CD14-positive monocyte (primary cell): ENCODE measurements at regions not wholly inside any gene's neighbourhood (a gene's known extent, or its start where the extent isn't known, plus 50 kb on each side); places are given as distances from the start of the nearest gene placed in this dataset.

Experiments used
- DNase-seq, 3 donors: peaks; one replicate each; pipeline ENCODE4 v3.0.0-alpha.2; 2011 to 2022
- H2AFZ ChIP-seq: 2 replicates; pipeline ENCODE4 v1.6.0; 2012; ENCODE audit warnings: mild to moderate bottlenecking, low read depth, low read length, inconsistent platforms; ENCODE audit not compliant: insufficient read depth, poor library complexity, severe bottlenecking
- H3K27ac ChIP-seq, 2 donors: 1 replicate in 1 of 2; 2 replicates in 1 of 2; pipeline ENCODE4 v1.5.1; 2012 to 2013; ENCODE audit warnings: low read length in 2 of 2, control low read depth in 1 of 2, inconsistent platforms in 1 of 2, low read depth in 1 of 2, mild to moderate bottlenecking in 1 of 2
- H3K27me3 ChIP-seq, 2 donors: one replicate each; pipeline versions ENCODE4 v1.6.0 to v1.6.1; 2011 to 2013; ENCODE audit warnings: low read length in 2 of 2; ENCODE audit not compliant: control insufficient read depth in 2 of 2, insufficient read depth in 2 of 2
- H3K36me3 ChIP-seq, 2 donors: replicated peaks in 1 of 2; 1 replicate in 1 of 2; 2 replicates in 1 of 2; pipeline versions ENCODE4 v1.5.1 to v1.6.1; 2012 to 2013; ENCODE audit warnings: low read length in 2 of 2, control low read depth in 1 of 2, inconsistent platforms in 1 of 2, mild to moderate bottlenecking in 1 of 2; ENCODE audit not compliant: insufficient read depth in 2 of 2, control insufficient read depth in 1 of 2
- H3K4me1 ChIP-seq, 2 donors: 1 replicate in 1 of 2; 2 replicates in 1 of 2; pipeline versions ENCODE4 v1.5.1 to v1.6.1; 2012 to 2013; ENCODE audit warnings: low read length in 2 of 2, control low read depth in 1 of 2, inconsistent platforms in 1 of 2, mild to moderate bottlenecking in 1 of 2, moderate library complexity in 1 of 2; ENCODE audit not compliant: insufficient read depth in 2 of 2, control insufficient read depth in 1 of 2
- H3K4me2 ChIP-seq: replicated peaks from 2 replicates; pipeline ENCODE3; 2012; ENCODE audit warnings: low read length, moderate library complexity, mild to moderate bottlenecking; ENCODE audit not compliant: poor library complexity, severe bottlenecking; ENCODE audit errors: extremely low read depth
- H3K4me3 ChIP-seq, 3 experiments: fragments of 200-600 bp in 1 of 3; sonication (generic) in 1 of 3; replicated peaks in 1 of 3; 1 replicate in 2 of 3; 2 replicates in 1 of 3; pipeline ENCODE4 v1.5.1; 2011 to 2013; ENCODE audit warnings: low read length in 3 of 3, mild to moderate bottlenecking in 3 of 3, control low read depth in 2 of 3, low read depth in 2 of 3, inconsistent platforms in 1 of 3, moderate library complexity in 1 of 3
- H3K79me2 ChIP-seq: 2 replicates; pipeline ENCODE4 v1.6.0; 2012; ENCODE audit warnings: mild to moderate bottlenecking, control low read depth, inconsistent platforms, low read length, moderate library complexity; ENCODE audit not compliant: insufficient read depth
- H3K9ac ChIP-seq: 2 replicates; pipeline ENCODE4 v1.6.0; 2017; ENCODE audit warnings: low read length, mild to moderate bottlenecking; ENCODE audit not compliant: insufficient read depth, poor library complexity, severe bottlenecking
- H3K9me3 ChIP-seq, 2 donors: replicated peaks in 1 of 2; 1 replicate in 1 of 2; 2 replicates in 1 of 2; pipeline versions ENCODE4 v1.5.1 to v1.6.1; 2012 to 2013; ENCODE audit warnings: low read length in 2 of 2, control low read depth in 1 of 2; ENCODE audit not compliant: control insufficient read depth in 1 of 2, insufficient read depth in 1 of 2
- H4K20me1 ChIP-seq: 2 replicates; pipeline ENCODE4 v1.6.0; 2012; ENCODE audit warnings: mild to moderate bottlenecking, low read length, control low read depth, moderate library complexity; ENCODE audit not compliant: insufficient read depth
- H3K27ac Mint-ChIP-seq, 7 donors: one replicate each; pipeline ENCODE4 v1.8.0; 2020; ENCODE audit warnings: mild to moderate bottlenecking in 7 of 7, mixed read lengths in 7 of 7, moderate library complexity in 6 of 7, inconsistent platforms in 2 of 7
- H3K27me3 Mint-ChIP-seq, 3 donors: one replicate each; pipeline ENCODE4 v1.8.0; 2021 to 2022; ENCODE audit warnings: low read depth in 3 of 3, mild to moderate bottlenecking in 3 of 3, mixed read lengths in 3 of 3, moderate library complexity in 3 of 3, inconsistent platforms in 1 of 3
- H3K36me3 Mint-ChIP-seq, 2 donors: one replicate each; pipeline ENCODE4 v1.8.0; 2020; ENCODE audit warnings: mixed read lengths in 2 of 2, inconsistent platforms in 1 of 2, mild to moderate bottlenecking in 1 of 2
- H3K4me1 Mint-ChIP-seq: one replicate; pipeline ENCODE4 v1.8.0; 2020; ENCODE audit warnings: mild to moderate bottlenecking, mixed read lengths
- H3K4me3 Mint-ChIP-seq, 2 donors: one replicate each; pipeline ENCODE4 v1.8.0; 2020; ENCODE audit warnings: mild to moderate bottlenecking in 2 of 2, mixed read lengths in 2 of 2, moderate library complexity in 1 of 2
- H3K9me3 Mint-ChIP-seq, 7 donors: one replicate each; pipeline ENCODE4 v1.8.0; 2020 to 2022; ENCODE audit warnings: mixed read lengths in 7 of 7, mild to moderate bottlenecking in 6 of 7, moderate library complexity in 6 of 7, inconsistent platforms in 2 of 7
- WGBS: methylation state at CpG from one replicate; pipeline ENCODE4 v1.1.5; 2013; ENCODE audit warnings: missing lambda C conversion rate; ENCODE audit not compliant: insufficient coverage; 5-methylcytosine and 5-hydroxymethylcytosine counted together
- intact Hi-C, 2 donors: fragments of 100-400 bp; cut with micrococcal nuclease; formaldehyde crosslinking; loops; one replicate each; pipeline versions ENCODE4 v1.15.0 to v1.15.1; 2023
- TF ChIP-seq, protein P1 (sequence below): fragments of 200-600 bp; IDR thresholded peaks from one replicate; pipeline ENCODE4 v1.8.0; 2022; ENCODE audit warnings: antibody characterized with exemption, mild to moderate bottlenecking

DNA sequence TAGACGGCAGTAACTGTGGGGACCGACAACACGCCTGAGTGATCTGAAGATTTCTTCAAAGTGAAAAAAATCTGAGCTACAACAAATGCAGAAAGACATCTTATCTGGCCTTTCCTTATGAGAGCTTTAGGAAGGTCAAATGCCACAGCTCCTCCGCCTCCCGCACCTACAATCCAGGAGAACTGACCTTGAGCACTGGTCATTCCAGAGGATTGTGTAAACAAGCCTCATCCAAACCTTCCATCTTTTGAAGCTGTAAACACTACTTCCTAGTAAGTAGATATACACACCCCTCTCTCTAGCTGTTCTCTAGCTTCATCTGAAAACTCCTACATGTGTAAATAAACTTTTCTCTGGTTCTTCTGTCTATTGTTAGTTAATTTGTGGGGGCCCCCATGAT, 76.9 kb downstream of the CD24 start:
- Mint-ChIP-seq H3K27me3 (peaks cover 0 to 13% (median 0%) of the 10 kb centered on the region in 3 donors), H3K4me3 (no peak overlapping the region), H3K4me1 (no peaks in the 10 kb centered on the region), H3K27ac (no peak overlapping the region), H3K36me3 (no peaks in the 10 kb centered on the region), H3K9me3 (peaks cover 2 to 18% (median 8%) of the 10 kb centered on the region in 7 donors)
- H3K27ac ChIP-seq: no peak overlapping the region
- no peak overlapping the region for H3K9ac ChIP-seq
- no peak overlapping the region for H3K4me3 ChIP-seq
- H2AFZ ChIP-seq: no peak overlapping the region
- no peaks in the 10 kb centered on the region for H3K27me3 ChIP-seq
- intact Hi-C loops: no loop called here
- H3K79me2 ChIP-seq: no peaks in the 10 kb centered on the region
- no peaks in the 10 kb centered on the region for H3K36me3 ChIP-seq
- no peaks in the 10 kb centered on the region for H4K20me1 ChIP-seq
- TF ChIP-seq, protein P1, sequence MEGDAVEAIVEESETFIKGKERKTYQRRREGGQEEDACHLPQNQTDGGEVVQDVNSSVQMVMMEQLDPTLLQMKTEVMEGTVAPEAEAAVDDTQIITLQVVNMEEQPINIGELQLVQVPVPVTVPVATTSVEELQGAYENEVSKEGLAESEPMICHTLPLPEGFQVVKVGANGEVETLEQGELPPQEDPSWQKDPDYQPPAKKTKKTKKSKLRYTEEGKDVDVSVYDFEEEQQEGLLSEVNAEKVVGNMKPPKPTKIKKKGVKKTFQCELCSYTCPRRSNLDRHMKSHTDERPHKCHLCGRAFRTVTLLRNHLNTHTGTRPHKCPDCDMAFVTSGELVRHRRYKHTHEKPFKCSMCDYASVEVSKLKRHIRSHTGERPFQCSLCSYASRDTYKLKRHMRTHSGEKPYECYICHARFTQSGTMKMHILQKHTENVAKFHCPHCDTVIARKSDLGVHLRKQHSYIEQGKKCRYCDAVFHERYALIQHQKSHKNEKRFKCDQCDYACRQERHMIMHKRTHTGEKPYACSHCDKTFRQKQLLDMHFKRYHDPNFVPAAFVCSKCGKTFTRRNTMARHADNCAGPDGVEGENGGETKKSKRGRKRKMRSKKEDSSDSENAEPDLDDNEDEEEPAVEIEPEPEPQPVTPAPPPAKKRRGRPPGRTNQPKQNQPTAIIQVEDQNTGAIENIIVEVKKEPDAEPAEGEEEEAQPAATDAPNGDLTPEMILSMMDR: no peak
- H3K4me2 ChIP-seq: no peak overlapping the region
- H3K4me1 ChIP-seq: no peaks in the 10 kb centered on the region
- DNase-seq: no peak
- WGBS: 98% methylated on average over 5 of the region's 5 CpGs
- peaks cover 0 to 11% of the 10 kb centered on the region in 2 donors for H3K9me3 ChIP-seq

DNA sequence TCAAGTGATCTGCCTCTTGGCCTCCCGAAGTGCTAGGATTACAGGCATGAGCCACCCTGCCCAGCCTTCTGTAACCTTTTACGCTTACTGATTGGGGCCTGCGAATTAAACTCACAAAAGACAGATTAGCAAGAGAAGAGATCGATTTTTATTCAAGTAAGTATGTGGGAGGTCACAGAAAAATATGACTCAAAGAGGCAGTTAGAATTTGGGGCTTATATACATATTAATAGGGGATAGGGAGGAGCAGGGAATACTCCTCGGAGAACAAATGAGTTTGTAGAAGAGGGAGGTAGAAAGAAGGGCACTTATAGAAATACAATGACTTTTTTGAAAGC, 78.9 kb downstream of the CD24 start:
- no peaks in the 10 kb centered on the region for H3K27me3 ChIP-seq
- H3K4me2 ChIP-seq: no peak overlapping the region
- 87% methylated on average over 3 of the region's 5 CpGs for WGBS
- intact Hi-C loops: no loop called here
- no peaks in the 10 kb centered on the region for H3K4me1 ChIP-seq
- H2AFZ ChIP-seq: no peak overlapping the region
- Mint-ChIP-seq H3K36me3 (no peaks in the 10 kb centered on the region), H3K9me3 (peaks cover 0 to 9% (median 3%) of the 10 kb centered on the region in 7 donors), H3K4me1 (no peaks in the 10 kb centered on the region), H3K4me3 (no peak overlapping the region), H3K27me3 (peaks cover 0 to 11% (median 3%) of the 10 kb centered on the region in 3 donors), H3K27ac (no peak overlapping the region)
- H3K27ac ChIP-seq: no peak overlapping the region
- DNase-seq: no peak
- H3K4me3 ChIP-seq: no peak overlapping the region
- H4K20me1 ChIP-seq: no peaks in the 10 kb centered on the region
- no peaks in the 10 kb centered on the region for H3K36me3 ChIP-seq
- H3K79me2 ChIP-seq: no peaks in the 10 kb centered on the region
- TF ChIP-seq, protein P1: no peak
- no peak overlapping the region for H3K9ac ChIP-seq
- peaks cover 0 to 4% of the 10 kb centered on the region in 2 donors for H3K9me3 ChIP-seq
